ENCODE measurements at regions not wholly inside any gene's neighbourhood (a gene's known extent, or its start where the extent isn't known, plus 50 kb on each side); places are given as distances from the start of the nearest gene placed in this dataset.

DNA sequence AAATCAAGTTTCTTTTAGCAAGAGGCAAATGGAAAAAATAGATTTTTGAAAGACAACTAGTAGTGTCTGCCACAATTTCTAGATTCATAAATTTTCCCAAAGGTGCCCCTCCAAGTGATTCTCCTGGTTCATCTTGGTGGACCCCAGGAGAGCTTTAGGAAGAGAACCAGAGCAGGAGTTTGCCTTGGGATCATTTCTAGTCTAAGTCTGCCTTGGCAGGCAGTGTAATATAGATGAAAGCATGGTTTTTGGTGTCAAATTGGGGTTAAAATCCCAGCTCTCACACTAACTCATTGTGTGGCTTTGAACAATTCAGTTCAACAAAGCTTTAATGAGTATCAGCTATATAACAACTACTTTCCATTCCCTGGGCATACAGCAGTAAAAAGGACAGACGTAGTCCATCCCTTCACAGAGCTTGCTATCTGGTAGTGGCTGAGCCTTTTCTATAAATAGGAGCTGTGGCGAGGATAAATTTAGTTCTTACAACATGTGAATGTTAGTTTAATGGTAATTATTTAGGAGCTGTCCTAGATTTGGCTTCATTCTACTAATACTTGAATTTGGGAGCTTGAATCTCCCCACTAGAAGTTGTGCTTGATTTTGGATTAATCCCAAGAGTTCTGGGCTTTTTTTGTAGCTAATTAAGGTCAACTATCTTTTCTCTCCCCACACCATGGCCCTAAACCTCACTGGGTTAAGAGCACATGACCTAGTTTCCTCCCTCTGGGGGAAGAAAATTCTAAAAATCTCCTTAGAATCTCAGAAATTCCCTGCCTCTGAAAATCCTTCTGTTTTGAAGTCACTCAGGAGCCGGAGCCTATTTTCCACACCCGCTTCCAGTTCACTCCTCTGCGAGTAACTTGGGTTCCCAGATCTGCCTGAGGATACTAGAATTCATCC is 197.8 kb downstream of the PCSK1 start:
- no peak for TF ChIP-seq EZH2 (IDR thresholded peaks at IDR 0.05; ENCODE audit: borderline replicate concordance, low read length)
- TF ChIP-seq, protein P1, sequence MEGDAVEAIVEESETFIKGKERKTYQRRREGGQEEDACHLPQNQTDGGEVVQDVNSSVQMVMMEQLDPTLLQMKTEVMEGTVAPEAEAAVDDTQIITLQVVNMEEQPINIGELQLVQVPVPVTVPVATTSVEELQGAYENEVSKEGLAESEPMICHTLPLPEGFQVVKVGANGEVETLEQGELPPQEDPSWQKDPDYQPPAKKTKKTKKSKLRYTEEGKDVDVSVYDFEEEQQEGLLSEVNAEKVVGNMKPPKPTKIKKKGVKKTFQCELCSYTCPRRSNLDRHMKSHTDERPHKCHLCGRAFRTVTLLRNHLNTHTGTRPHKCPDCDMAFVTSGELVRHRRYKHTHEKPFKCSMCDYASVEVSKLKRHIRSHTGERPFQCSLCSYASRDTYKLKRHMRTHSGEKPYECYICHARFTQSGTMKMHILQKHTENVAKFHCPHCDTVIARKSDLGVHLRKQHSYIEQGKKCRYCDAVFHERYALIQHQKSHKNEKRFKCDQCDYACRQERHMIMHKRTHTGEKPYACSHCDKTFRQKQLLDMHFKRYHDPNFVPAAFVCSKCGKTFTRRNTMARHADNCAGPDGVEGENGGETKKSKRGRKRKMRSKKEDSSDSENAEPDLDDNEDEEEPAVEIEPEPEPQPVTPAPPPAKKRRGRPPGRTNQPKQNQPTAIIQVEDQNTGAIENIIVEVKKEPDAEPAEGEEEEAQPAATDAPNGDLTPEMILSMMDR (IDR thresholded peaks at IDR 0.05; ENCODE audit: low read length): no peak
- no peaks in the 10 kb centered on the region for H4K20me1 ChIP-seq (ENCODE audit: insufficient read depth, low read length)
- H3K36me3 ChIP-seq (ENCODE audit: insufficient read depth, low read length): no peaks in the 10 kb centered on the region
- H3K4me2 ChIP-seq (ENCODE audit: low read length): no peak overlapping the region
- H3K4me3 ChIP-seq (ENCODE audit: low read depth, low read length, poor library complexity, severe bottlenecking): no peak overlapping the region
- no peaks in the 10 kb centered on the region for H3F3A ChIP-seq (ENCODE audit: insufficient read depth, low read length)
- H2AFZ ChIP-seq (ENCODE audit: low read length): no peak overlapping the region
- no peaks in the 10 kb centered on the region for H3K4me1 ChIP-seq (ENCODE audit: insufficient read depth, low read length, severe bottlenecking)
- no peaks in the 10 kb centered on the region for H3K9me3 ChIP-seq (ENCODE audit: low read length)
- H3K27me3 ChIP-seq (ENCODE audit: insufficient read depth, low read length): no peaks in the 10 kb centered on the region
- no peaks in the 10 kb centered on the region for H3K9me2 ChIP-seq (ENCODE audit: low read depth, low read length)
- no peak overlapping the region for H3K27ac ChIP-seq (ENCODE audit: low read depth, low read length, poor library complexity, severe bottlenecking)
- no peaks in the 10 kb centered on the region for H3K79me2 ChIP-seq (ENCODE audit: insufficient read depth, low read length)
- H3K9ac ChIP-seq (ENCODE audit: low read length): no peak overlapping the region

DNA sequence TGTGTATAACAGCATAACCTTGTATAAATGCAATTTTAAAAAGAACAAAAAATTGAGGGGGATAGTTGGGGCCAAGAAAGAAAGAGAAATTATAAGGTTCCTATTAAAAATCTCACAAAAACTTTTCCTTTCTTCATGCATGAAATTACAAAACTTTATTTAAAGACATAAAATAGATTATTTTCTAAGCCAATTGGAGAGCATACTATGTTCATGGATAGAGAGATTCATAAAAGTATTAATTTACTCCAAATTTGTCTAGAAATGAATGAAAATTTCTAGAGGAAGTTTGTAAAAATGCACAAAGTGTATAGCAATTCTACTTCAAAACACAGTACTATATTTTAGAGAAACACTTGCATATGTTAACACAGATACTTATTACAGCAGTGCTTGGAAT is 200.4 kb downstream of the PCSK1 start:
- Histone ChIP-seq H3K79me2 (ENCODE audit: insufficient read depth, low read length) (no peaks in the 10 kb centered on the region), H3K9me2 (ENCODE audit: low read depth, low read length) (no peaks in the 10 kb centered on the region), H3K4me1 (ENCODE audit: insufficient read depth, low read length, severe bottlenecking) (no peaks in the 10 kb centered on the region), H3K9ac (ENCODE audit: low read length) (no peak overlapping the region), H4K20me1 (ENCODE audit: insufficient read depth, low read length) (no peaks in the 10 kb centered on the region), H2AFZ (ENCODE audit: low read length) (no peak overlapping the region), H3F3A (ENCODE audit: insufficient read depth, low read length) (no peaks in the 10 kb centered on the region), H3K27ac (ENCODE audit: low read depth, low read length, poor library complexity, severe bottlenecking) (no peak overlapping the region), H3K27me3 (ENCODE audit: insufficient read depth, low read length) (no peaks in the 10 kb centered on the region), H3K9me3 (ENCODE audit: low read length) (no peaks in the 10 kb centered on the region), H3K36me3 (ENCODE audit: insufficient read depth, low read length) (no peaks in the 10 kb centered on the region), H3K4me3 (ENCODE audit: low read depth, low read length, poor library complexity, severe bottlenecking) (no peak overlapping the region), H3K4me2 (ENCODE audit: low read length) (no peak overlapping the region)
- TF ChIP-seq EZH2 (IDR thresholded peaks at IDR 0.05; ENCODE audit: borderline replicate concordance, low read length): no peak
- TF ChIP-seq, protein P1 (IDR thresholded peaks at IDR 0.05; ENCODE audit: low read length): no peak

- Histone ChIP-seq H2AFZ (ENCODE audit: low read length) (no peak overlapping the region), H3K36me3 (ENCODE audit: insufficient read depth, low read length) (no peaks in the 10 kb centered on the region)
Observed at GRCh38 chr5:96229188-96229587, 203.9 kb downstream of the PCSK1 start.

More at GRCh38 chr5:96229188-96229587, 203.9 kb downstream of the PCSK1 start:
- Histone ChIP-seq H3K4me2 (ENCODE audit: low read length) (no peak overlapping the region), H3K4me3 (ENCODE audit: low read depth, low read length, poor library complexity, severe bottlenecking) (no peak overlapping the region), H3K27ac (ENCODE audit: low read depth, low read length, poor library complexity, severe bottlenecking) (no peak overlapping the region), H3K9ac (ENCODE audit: low read length) (no peak overlapping the region), H3F3A (ENCODE audit: insufficient read depth, low read length) (no peaks in the 10 kb centered on the region), H3K4me1 (ENCODE audit: insufficient read depth, low read length, severe bottlenecking) (no peaks in the 10 kb centered on the region), H3K9me3 (ENCODE audit: low read length) (no peaks in the 10 kb centered on the region), H4K20me1 (ENCODE audit: insufficient read depth, low read length) (no peaks in the 10 kb centered on the region), H3K27me3 (ENCODE audit: insufficient read depth, low read length) (no peaks in the 10 kb centered on the region), H3K9me2 (ENCODE audit: low read depth, low read length) (no peaks in the 10 kb centered on the region), H3K79me2 (ENCODE audit: insufficient read depth, low read length) (no peaks in the 10 kb centered on the region)
- TF ChIP-seq, protein P1 (IDR thresholded peaks at IDR 0.05; ENCODE audit: low read length): no peak
- no peak for TF ChIP-seq EZH2 (IDR thresholded peaks at IDR 0.05; ENCODE audit: borderline replicate concordance, low read length)
